Fibroblast of peridontal ligament (primary cell): ENCODE measurements at regions not wholly inside any gene's neighbourhood (a gene's known extent, or its start where the extent isn't known, plus 50 kb on each side); places are given as distances from the start of the nearest gene placed in this dataset.
"Not testable (repeated sequence)": the region's sequence is repeated elsewhere in the genome, so short reads cannot be mapped to it uniquely, and the experiment has no call there.

ENCODE experiments used
- DNase-seq: peaks from one replicate; pipeline ENCODE4 v3.0.0-alpha.2; 2010; ENCODE audit errors: extremely low read depth

DNA sequence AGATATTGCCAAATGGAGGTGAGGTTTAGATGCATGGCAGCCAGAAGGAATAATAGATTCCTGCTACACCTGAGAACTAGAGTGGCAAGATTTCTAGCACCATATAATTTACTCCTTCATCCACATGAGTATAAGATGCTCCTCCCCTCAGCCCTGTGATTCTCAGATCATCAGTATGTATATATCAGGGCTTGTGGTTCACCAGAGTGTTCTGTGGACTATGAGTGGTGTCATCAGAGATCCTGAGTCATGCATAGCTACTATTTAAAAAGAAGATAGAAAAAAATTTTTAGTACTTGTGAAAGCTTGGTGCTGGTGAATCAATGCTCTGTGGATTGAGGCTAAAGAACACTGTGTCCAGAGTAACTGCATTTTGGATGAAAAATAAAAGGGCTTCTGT lies 285.9 kb downstream of the BMP4 start:
- DNase-seq = peak; percentile 83

DNA sequence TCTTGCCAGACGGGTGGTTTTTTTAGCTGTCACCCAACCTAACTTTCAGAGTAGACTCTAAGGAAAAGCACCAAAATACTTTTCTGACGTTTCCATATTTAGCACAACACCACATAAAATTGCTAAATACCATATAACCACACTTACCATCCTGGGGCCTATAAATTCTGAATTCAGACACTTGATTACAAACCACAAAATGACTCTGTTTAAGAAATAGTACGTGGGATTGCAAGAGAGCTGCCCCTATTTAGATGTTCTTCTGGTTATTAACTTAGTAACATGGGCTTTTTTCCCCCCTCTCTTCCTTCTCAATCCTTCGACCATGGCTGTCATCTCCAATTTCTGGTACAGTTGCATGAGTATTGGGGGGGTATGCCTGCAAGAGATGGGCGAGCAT lies 287.7 kb downstream of the BMP4 start:
- DNase-seq = peak; percentile 50

DNA sequence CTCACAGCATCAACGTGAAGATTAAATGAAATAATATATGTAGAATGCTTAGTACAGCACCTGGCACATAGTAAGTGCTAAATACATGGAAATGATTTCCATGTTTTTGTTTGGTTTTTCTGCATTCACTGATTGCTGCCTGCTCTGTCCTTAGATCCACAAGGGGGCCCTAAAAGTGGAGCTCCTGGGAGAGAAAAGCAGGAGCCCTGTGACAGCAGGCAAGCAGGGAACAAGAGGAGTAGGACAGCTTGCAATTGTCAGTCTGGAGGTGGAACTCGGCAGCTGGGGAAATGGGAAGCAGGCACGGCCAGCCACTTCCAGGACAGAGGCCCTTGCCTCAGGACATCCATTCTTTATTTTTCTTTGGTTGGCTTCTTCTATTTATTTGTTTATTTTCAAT lies 292.9 kb downstream of the BMP4 start:
- peak; percentile 18 for DNase-seq

DNA sequence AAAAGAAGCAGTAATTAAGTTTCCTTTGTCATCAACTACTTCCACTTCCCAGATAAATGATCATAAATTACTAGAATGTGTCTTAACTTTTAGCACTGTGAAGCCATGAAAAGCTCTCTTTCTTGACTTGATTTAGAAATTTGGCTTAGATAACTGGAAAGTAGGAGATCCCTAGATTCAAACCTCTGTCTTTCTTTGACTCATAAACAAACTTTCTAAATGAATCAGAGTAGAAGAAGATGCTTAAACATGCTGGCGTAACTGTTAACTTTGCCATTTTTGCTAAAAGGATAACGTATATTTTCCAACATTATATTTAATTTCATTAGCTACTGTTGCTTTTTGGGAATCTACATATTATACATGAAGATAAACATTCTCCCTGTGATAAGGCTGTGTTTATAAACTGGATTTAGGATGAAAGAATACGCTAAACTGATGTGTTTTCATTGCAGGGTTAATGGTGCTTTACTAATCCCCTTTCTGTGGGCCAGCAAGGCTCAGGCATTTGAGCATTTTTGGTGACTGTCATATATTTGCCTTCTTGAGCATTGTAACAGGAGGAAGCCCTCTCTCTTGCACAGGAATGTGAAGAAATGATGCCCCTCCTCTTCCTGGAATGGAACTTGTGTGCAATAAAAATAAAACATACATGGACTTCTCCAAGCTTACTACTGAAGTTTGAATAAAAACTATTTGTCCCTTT lies 301.4 kb downstream of the BMP4 start:
- no peak for DNase-seq

DNA sequence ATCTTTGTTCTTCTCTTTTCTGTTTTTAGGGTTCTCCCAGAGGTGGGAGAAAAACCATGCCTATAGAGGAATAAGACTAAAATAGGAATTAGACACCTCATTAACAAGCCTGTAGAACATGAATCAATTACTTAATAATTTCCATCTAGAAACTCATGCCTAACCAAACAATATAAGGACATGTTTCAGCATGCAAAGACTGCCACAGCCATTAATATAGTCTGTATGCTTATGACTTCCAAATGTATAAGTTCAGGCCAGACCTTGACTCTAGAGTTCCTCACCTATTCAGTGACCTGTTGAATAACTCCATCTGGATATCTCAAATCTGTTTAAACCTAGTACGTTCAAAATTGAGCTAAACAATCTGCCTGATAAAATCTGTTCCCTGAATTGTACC lies 304.6 kb downstream of the BMP4 start:
- no peak for DNase-seq

DNA sequence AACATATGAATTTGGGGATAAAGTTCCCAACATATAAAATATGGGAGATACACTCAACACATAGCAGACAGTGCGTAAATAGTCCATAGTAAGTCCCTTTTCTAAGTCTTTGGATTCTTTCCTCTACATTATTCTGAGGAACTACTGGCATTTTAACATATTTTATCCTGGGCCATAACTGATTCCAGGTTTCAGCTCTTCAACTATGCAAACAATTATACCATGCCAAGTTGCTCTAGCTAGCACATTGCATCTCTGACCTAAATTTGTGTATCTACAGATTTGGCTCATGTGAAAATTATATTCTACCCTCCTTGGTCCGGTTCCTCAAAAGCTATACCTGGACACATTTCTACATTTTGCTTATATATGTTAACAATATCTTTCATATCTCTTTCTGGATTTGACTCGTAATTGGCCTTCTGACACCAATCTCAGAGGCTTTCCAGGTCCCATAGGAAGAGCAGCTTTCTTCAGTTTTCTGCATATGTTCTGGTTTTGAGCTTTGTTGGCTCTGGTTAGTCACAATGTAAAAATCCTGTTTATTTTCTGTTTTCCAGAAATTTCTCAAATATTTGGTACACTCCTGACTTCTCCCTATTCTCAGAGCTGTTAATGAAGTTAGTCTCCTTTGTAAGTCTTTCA lies 305.4 kb downstream of the BMP4 start:
- peak; percentile 34 for DNase-seq

DNA sequence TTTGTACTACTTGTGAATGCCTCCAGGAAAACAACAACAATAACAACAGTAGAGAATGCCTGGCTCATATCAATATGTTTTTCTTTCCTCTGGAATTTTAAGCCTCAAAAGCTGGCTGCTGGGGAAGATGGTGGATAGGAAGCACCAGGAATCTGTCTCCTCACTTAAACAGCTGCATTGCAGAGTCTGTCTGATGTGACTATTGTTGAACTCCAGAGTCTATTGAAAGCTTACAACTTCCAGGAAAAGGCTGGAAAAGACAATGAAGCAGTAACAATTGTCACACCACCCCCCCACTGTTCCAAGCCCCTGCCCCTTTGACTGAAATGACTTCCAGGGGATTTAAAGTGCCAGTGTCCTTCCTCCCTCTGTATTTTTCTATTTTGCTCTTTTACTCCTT lies 309.7 kb downstream of the BMP4 start:
- DNase-seq = no peak

DNA sequence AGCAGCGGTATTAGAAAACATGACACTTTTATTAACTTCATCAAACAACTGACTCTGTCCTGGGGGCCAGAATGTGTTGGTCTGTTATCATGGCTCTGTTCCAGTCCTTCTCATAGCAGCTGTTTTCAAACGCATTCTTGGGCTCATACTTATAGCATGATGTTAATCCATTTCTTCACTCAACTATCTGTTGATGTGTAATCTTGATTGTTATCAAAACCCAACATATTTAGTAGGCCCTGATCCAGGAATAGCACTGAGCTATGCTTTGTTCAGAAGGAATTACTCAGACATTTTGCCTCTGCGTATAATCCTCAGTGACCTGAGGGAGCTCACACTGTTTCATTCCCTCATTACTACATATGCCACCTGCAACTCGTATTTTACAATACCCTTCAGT lies 315.9 kb downstream of the BMP4 start:
- no peak for DNase-seq

DNA sequence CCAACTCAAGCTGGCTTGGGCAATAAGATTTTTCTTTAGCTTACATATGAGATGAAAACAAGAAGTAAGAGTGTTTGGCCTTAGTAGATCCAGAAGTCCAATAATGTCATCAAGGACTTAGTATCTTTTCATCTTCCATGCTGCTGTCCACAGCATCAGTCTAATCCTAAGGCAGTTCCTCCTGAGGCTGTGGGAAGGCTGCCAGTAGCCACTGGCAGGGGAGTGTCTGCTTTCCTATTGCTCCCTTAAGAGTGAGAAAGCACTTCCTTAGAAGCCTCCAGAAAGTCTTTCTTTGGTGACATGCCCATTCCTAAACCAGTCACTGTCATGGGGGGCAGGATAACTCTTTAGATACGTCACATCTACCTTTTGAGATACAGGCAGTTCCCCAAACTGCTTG lies 317.7 kb downstream of the BMP4 start:
- DNase-seq = no peak

DNA sequence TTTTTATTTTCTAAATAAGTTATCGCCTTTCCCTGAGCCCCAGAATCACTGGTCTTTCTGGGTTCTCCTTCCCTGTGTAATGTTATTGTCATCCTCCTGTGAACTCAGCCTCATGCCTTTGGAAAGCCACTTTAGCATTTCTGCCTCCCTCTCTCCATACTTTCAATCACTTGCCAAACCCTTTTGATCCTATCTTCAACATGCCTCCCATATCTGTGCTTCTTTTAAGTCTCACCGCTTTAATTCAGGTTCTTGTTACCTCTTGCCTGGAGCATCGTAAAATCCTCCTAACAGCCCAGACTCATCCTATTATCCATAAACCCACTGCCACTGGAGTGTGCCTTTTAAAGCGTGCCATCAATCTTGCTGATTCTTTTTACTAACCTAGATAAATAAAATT lies 321.8 kb downstream of the BMP4 start:
- no peak for DNase-seq

DNA sequence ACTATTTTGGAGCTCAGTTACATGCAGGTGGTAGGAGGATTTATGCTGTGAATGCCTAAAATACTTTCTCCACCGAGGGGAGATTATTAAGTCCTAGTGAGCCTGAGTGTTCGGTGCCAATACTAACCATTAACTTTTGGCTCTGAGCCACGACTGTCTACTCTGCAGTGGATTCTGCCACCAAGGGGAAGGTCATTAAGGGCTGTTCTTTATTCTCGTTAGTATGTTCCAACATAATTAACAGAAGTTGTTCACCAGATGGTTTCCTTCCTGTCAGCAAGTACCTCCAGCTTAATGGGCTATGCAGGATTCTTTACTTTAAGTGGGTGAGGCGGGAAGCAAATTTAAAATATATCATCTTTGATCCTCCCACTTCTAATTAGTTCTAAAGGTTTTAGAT lies 326.3 kb downstream of the BMP4 start:
- no peak for DNase-seq

DNA sequence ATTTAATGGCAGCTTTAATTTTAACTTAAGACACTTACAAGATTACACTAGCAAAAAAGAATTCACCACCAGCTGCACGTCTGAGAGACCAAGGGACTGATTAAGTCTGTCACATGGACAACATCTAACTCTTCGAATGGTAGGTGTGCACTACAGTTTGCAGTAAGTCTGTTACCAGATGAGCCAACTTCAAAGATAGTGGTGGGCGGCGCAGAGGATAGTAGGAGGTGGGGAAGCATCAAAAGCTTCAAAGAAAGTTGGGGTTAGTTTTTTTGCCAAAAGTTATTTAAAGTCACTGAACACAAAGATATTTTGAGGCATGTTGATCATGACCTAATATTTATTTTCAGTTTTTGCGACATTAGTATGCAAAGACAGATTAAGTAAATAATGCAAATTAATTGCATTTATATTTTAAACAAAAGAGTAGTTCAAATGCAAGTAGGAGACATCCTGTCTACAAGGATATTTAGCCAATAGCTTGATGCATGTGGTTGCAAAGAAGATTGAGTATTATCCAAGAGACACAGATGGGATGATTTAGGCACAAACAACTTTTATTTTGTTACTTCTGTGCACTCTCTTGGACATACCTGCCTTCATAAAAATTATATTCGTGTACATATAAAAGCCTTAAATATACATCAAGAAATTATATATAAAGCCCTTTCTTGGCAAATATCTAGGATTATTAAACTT lies 327.7 kb downstream of the BMP4 start:
- DNase-seq = no peak

DNA sequence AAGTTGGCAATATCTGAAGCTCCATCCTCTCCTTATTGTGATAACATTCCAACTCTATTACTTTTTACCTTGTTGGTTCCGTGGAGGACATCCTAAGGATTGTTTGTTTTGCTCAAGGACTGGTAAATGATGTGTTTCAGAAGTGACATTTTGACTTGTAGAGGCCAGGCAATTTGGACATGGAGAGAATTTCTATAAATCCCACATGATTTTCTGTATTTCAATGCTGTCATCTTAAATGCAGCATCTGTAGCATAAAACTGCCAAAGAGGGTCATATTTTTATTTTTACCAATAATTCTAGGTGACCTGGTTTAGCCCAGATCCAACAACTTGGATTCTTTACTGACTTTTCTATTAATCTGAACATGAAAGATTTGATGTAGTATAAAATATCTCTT lies 328.4 kb downstream of the BMP4 start:
- no peak for DNase-seq

DNA sequence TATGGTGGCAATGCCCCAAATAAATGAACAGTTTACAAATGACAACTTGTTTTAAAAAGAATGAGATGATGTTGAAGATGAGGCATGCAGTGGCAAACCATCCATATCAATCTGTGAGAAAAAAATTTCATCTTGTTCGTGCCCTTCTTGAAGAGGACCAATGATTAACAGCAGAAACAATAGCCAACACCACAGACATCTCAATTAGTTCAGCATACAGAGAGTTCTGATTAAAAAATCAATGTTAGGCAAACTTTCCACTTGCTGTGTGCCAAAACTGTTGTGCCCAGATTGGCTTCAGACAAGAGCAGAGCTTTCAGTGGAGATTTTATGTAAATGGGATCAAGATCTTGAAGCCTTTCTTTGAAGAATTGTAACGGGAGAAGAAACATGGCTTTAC lies 329.9 kb downstream of the BMP4 start:
- DNase-seq = no peak

DNA sequence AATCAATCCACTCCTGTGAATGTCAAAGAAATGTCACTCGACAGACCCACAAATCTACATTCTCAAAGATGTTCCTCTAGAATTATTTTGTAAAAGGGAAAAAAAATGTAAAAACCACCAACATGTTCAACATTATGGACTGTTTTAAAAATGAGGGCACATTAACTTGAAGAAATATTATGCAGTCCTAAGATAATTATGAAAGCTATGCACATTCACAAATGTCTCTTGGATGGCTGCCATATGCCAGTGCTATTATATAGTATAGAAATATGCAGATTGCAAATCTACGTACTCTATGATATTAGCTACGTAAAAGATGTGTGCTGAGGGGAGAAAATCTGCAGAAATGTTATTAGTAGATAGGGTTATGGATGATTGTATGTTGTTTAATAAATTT lies 334.2 kb downstream of the BMP4 start:
- DNase-seq = no peak

DNA sequence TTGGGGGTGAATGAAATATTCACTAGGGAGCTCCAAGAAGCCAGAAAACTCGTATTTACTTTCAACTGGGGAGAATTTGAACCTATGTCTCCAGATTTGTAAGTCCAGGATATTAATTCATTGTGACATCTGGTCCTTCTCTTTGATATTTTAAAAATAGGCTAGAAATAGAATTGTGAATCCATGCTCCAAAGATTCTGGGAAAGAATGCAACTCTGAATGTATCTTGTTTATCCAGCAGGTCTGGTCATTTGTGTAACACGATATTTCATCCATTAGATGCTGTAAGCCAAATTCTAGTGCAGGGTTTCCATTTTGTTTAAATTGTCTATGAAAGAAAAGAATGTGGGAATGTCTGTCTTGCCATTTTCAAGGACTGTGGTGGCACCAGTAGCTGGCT lies 334.7 kb downstream of the BMP4 start:
- peak; percentile 10 for DNase-seq

DNA sequence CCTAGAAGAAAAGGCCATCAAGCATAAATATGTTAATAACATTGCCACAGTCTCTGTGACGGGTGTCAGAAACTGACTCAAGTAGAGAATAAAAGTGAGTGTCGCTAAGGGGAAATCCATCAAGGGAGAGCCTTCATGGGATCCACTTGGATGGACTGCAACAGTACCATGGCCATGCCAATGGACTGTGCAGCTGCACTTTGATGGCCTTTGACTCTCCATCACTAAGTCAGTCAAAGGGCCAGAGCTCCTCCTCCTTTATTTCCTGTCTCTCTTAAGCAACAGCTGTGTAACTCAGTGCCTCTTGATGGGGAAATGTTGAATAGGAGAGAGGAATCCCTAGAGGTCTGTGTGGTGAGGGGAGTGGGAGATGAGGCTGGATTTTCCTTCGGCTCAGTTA lies 335.2 kb downstream of the BMP4 start:
- DNase-seq = no peak

DNA sequence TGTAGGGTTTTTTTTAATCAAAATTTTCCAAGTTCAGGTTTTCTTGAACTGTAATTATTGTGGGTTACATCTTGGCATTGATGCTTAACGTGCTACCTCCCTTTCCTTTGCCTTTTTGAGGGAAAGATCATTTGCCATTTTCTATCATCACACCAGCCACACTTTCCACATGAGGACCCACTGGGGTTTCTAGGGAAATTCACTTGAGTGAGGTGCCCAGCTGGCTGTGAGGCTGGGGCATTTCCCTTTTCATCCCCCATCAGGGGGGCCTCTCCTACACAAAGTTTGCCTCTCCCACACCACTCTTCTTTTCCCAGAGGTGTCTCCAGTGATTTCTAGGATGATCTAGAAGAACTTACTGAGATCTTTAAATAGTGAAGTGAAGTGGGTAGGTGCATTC lies 335.7 kb downstream of the BMP4 start:
- DNase-seq = no peak

DNA sequence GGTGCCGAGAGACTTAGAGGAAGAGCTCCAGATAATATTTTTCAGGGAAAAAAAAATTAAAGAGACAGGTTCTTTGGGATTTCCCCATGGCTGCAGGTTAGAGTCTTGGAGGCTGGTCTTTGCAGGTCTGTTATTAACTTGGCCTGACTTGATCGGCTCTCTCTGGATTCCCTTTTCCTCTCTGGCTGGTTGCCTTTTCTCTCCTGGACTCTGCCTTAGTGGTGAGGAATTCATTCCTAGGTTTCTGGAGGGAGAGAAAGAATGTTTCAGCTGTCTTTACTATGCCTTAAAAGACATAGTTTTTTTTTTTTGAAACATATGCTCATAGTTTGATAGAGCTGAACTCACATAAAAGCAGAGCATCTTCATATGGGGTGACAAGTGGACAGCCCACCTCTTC lies 336.3 kb downstream of the BMP4 start:
- peak; percentile 13 for DNase-seq

DNA sequence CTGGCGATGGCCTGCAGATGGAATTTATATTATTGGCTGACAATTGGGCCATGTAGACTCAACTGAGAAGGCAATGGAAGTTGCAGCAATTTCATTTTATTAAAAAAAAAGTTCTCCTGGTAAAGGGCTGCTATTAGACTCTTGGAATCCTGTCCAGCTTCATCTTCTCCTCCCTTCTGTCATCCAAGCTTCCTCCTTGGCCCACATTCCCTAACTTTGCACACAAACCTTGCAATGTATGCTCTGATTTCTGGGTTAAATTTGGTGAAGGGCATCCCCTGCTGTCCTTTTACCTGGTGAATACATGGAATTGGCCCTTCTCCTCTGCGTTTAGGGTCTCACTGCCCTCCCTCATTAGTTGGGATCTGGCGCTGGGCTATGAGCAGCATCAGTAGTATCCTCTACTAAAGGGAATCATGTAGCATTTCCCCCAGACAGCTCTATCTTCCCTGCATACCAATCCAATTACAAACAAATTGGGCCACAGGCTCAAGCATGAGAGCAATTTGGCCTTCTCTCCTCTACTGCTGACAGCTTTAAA lies 336.9 kb downstream of the BMP4 start:
- peak; percentile 46 for DNase-seq

DNA sequence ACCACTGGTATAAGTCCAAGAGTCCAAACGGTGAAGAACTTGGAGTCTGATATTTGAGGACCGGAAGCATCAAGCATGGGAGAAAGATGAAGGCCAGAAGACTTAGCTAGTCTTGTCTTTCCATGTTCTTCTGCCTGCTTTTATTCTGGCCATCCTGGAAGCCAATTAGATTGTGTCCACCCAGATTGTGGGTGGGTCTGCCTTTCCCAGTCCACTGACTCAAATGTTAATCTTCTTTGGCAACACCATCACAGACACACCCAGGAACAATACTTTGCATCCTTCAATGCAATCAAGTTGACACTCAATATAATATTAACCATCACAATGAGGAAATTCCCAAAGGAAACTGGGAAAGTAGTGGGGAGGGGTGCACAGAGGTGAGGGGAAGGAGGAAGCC lies 340.1 kb downstream of the BMP4 start:
- not testable (repeated sequence) for DNase-seq

DNA sequence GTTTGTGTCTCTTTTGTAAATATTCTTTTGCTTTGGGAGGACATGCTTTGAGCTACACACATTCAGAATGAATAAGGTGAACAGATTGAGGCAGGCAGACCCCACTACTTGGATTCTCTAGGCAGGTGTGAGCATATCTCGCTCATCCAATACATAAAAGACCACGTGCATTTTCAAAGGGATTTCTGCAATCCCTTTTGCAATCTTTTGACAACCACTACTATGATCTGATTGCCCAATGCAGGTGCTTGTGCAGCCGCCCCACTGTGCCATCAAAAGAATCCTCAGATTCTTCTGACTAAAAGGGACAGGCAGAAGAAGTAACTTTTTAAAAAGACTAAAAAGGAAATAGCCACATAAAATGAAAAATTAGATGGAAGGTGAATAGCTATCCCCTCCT lies 341.4 kb downstream of the BMP4 start:
- no peak for DNase-seq
